Jurkat, Clone E6-1 (cell line): ENCODE measurements at regions not wholly inside any gene's neighbourhood (a gene's known extent, or its start where the extent isn't known, plus 50 kb on each side); places are given as distances from the start of the nearest gene placed in this dataset.

ENCODE experiments used
- DNase-seq: peaks from one replicate; pipeline ENCODE4 v3.0.0-alpha.2; 2011; ENCODE audit warnings: low read depth, low spot score
- H3K4me3 ChIP-seq: 2 replicates; pipeline ENCODE4 v1.5.1; 2011; ENCODE audit warnings: mild to moderate bottlenecking, low read length, control low read depth, moderate library complexity

GRCh38 chr17:74099442-74100340 lies 103.8 kb upstream of the RPL38 start:
- H3K4me3 ChIP-seq, result no peak overlapping the region
- no peak for DNase-seq

GRCh38 chr17:74104921-74105320 lies 98.6 kb upstream of the RPL38 start:
- peak; percentile 67 for DNase-seq

GRCh38 chr17:74107107-74107506 lies 96.4 kb upstream of the RPL38 start:
- H3K4me3 ChIP-seq, result no peak overlapping the region
- DNase-seq, result no peak

More at GRCh38 chr17:74104921-74105320, 98.6 kb upstream of the RPL38 start:
- H3K4me3 ChIP-seq, result no peak overlapping the region

GRCh38 chr17:74108126-74108705 lies 95.3 kb upstream of the RPL38 start:
- no peak for DNase-seq
- H3K4me3 ChIP-seq, result no peak overlapping the region

GRCh38 chr17:74110467-74110866 lies 93.0 kb upstream of the RPL38 start:
- H3K4me3 ChIP-seq, result no peak overlapping the region
- no peak for DNase-seq

DNA sequence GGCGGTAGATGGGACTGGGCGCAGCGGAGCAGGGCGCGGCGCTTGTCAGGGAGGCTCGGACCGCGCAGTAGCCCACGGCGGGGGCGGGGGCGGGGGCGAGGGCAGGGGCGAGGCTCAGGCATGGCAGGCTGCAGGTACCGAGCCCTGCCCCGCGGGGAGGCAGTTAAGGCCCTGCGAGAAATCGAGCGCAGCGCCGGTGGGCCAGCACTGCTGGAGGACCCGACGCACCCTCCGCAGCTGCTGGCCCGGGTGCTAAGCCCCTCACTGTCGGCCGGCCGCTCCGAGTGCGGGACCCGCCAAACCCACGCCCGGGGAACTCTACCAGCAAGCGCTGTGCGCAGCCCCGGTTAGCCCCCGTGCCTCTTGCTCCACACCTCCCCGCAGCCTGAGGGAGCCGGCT lies 90.2 kb upstream of the RPL38 start:
- H3K4me3 ChIP-seq, result no peak overlapping the region
- no peak for DNase-seq

DNA sequence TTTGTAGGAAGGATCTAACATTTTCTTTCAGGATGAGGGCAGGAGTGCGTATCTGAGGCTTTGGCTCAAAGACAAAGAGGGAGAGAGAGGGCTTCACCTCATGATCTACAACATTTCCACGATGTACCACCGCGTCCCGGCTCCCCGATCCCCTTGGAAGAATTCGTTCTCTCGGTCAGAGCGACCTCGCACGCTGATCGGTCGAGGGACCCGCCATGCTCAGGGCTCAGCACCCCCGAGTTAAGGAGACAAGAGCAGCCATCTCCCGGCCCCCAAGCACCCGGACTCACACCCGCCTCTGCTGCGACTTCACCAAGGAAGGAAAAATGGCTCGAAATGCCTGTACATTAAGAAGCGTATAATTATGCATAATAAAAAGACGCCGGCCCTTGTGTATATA lies 89.5 kb upstream of the RPL38 start:
- DNase-seq, result no peak
- no peak overlapping the region for H3K4me3 ChIP-seq

DNA sequence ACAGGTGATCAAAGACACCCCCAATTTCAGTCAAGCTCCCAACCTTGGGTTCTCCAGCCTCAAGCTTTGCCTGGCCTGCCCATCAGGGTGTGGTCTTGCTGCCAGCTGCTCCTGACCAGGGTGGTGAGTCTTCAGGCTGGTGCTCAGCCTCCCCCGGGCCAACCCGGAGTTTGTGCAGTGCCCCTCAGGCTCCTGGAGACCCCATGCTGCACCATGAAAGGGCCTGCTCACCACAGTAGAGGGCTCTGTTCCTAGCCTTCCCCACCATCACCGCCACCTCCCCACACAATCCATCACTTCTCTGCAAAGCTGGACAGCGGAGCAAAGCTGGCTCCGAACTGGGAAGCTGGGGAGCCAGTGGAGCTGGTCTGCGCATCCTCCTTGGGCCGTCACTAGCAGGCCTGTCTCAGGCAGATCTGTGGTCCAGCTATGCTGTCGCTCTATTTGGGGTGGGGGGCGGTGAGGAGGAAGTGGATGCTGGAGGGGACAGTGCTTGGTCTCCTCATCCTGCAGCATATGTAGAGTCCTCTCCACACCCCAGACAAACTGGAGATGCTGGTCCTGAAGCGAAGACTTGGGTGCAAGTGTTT lies 88.5 kb upstream of the RPL38 start:
- H3K4me3 ChIP-seq, result no peak overlapping the region
- no peak for DNase-seq

DNA sequence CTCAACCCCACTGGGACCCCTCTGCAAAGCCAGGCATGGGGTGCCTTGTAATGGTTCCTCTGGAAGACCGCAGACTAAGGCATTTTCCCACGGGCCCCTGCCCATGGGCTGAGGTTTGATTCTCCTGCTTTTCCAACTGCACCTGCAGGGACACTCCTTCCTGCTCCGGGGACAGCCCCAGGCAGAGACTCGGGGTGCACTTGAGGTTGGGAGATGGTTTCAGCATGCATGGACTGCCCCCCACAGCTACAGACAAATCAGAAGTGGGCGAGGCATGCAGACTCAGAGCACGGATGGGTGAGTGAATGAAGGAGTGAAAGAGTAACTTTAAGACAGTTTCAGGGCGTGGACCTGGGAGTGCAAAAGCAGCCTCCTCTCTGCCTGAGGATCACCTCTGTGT lies 87.9 kb upstream of the RPL38 start:
- no peak overlapping the region for H3K4me3 ChIP-seq
- DNase-seq, result no peak

DNA sequence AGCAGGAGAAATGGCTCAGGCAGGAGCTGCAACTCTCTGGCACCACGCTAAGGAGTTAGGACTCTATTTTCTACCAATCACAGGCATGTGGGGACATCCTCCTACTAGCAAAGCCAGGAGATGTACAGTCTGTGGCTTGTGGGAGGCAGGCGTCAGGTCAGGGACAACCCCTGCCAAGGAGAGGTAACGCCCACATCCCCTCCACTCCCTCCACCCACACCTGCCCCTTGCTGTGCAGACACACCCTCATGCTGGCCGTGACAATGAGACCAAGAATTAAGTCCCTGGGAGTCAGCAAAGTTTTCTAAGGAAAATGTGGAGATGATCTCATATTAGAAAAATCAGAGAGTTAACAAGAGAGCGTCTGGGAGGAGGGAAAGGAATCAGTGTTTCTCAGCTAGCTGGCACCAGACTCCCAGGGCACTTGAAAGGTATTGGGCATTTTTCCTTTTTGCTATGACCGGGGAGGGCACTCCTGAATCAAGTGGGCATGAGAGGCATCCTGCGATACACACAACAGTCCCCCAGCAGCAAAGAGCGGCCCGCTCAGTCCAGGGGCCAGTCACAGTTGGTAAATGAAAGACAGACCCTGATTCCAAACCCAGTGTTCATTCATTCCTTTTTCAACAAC lies 87.3 kb upstream of the RPL38 start:
- no peak for DNase-seq
- no peak overlapping the region for H3K4me3 ChIP-seq

DNA sequence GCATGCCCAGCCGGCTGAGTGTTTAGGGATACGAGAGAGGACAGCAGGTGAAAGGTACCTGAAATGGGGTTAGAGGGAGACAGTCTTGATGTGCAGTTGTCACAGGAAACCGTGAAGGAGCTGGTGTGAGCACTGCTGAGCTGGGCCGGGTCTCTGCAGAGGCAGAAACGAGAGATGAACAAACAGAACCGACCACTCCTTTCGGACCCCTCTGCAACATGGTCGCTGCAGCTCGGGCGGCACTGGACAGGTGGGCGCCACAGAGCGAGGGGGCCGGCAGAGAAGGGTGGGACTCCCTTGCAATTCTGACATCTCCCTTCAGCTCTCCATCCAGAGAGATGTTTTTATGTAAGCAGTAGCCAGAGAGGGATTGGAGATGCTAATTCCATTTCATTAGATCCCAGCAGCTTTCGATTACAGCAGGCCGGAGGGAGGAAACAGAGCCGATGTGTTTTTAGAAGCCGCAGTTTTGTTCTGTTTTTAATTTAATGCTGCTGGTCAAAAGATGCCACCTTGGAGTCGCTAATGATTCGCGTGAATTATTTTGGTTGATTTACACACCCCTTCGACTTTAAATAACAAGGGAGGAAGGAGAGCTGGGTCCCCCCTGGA lies 86.3 kb upstream of the RPL38 start:
- no peak for DNase-seq

GRCh38 chr17:74117999-74118421 lies 85.5 kb upstream of the RPL38 start:
- no peak overlapping the region for H3K4me3 ChIP-seq
- no peak for DNase-seq

More for the DNA sequence above, 86.3 kb upstream of the RPL38 start:
- H3K4me3 ChIP-seq, result no peak overlapping the region

GRCh38 chr17:74118504-74118903 lies 85.0 kb upstream of the RPL38 start:
- H3K4me3 ChIP-seq, result no peak overlapping the region
- no peak for DNase-seq

GRCh38 chr17:74119049-74119580 lies 84.4 kb upstream of the RPL38 start:
- no peak overlapping the region for H3K4me3 ChIP-seq
- no peak for DNase-seq

- DNase-seq, result no peak
Measured at GRCh38 chr17:74119965-74120364, 83.5 kb upstream of the RPL38 start.

DNA sequence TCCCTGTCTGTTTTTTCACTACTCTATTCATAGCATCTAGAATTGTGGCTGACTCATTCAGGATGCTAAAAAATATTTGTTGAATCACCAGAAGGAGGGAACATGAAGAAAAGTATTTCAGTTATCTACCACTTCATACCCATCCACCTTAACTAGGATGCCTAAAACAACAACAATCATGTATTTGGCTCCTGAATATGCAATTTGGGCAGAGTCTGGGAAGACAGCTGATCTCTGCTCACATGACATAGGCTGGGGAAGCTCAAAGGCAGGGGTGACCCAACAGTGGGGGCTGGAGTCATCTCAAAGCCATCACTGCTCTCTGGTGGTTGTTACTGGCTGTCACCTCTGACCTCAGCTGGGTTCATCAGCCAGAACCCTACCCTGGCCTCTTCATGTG lies 80.1 kb upstream of the RPL38 start:
- no peak overlapping the region for H3K4me3 ChIP-seq
- no peak for DNase-seq

More at GRCh38 chr17:74119965-74120364, 83.5 kb upstream of the RPL38 start:
- H3K4me3 ChIP-seq, result no peak overlapping the region

GRCh38 chr17:74123866-74124444 lies 79.5 kb upstream of the RPL38 start:
- no peak overlapping the region for H3K4me3 ChIP-seq
- no peak for DNase-seq

DNA sequence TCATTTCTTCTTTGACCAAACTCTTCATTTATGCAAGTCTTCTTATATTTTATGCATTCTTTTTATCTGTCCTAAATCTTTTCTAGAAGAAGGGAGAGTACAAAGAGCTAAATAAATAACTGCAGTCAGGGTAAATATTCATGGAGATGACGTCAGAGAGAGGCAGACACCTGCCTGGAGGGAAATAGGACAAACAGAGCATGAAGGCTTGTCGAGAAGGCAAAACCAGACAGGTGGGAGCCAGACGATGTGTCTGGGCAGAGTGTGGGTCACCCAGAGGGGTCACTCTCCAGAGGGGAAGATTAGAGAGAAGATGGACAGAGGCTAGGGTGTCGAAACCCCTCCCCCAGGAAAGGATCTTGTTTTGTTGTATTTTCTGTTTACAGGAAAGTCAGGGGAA lies 78.3 kb upstream of the RPL38 start:
- no peak for DNase-seq
- no peak overlapping the region for H3K4me3 ChIP-seq
